Endodermal cell (in vitro differentiated cells): ENCODE measurements at regions not wholly inside any gene's neighbourhood (a gene's known extent, or its start where the extent isn't known, plus 50 kb on each side); places are given as distances from the start of the nearest gene placed in this dataset.

Source experiments
- DNase-seq: peaks from one replicate; pipeline ENCODE4 v3.0.0-alpha.2; 2017
- H3K27ac ChIP-seq: 2 replicates; pipeline ENCODE4 v1.5.1; 2013; ENCODE audit warnings: mild to moderate bottlenecking, low read depth, low read length, moderate library complexity
- H3K27me3 ChIP-seq: 2 replicates; pipeline ENCODE4 v1.6.1; 2013; ENCODE audit warnings: mild to moderate bottlenecking, low read length, moderate library complexity; ENCODE audit not compliant: insufficient read depth, control insufficient read depth, poor library complexity, severe bottlenecking
- H3K36me3 ChIP-seq: 2 replicates; pipeline ENCODE4 v1.7.0; 2013; ENCODE audit warnings: mild to moderate bottlenecking, low read length, moderate library complexity; ENCODE audit not compliant: control insufficient read depth, insufficient read depth
- H3K4me1 ChIP-seq: one replicate; pipeline ENCODE4 v1.7.0; 2013; ENCODE audit warnings: low read length; ENCODE audit not compliant: control insufficient read depth, insufficient read depth
- H3K4me3 ChIP-seq: 2 replicates; pipeline ENCODE4 v1.5.1; 2013; ENCODE audit warnings: mild to moderate bottlenecking, low read length, moderate library complexity
- H3K9ac ChIP-seq: 2 replicates; pipeline ENCODE4 v1.6.1; 2013; ENCODE audit warnings: mild to moderate bottlenecking, low read length, moderate library complexity; ENCODE audit not compliant: poor library complexity, severe bottlenecking; ENCODE audit errors: extremely low read depth
- H3K9me3 ChIP-seq: 2 replicates; pipeline ENCODE4 v1.6.1; 2013; ENCODE audit warnings: mild to moderate bottlenecking, low read length, moderate library complexity; ENCODE audit not compliant: control insufficient read depth
- H3K27ac Mint-ChIP-seq: 2 replicates; pipeline ENCODE4 v1.8.0; 2020; ENCODE audit warnings: mixed read lengths
- H3K27me3 Mint-ChIP-seq: 2 replicates; pipeline ENCODE4 v1.8.0; 2021; ENCODE audit warnings: mild to moderate bottlenecking, mixed read lengths; ENCODE audit not compliant: insufficient read depth
- H3K36me3 Mint-ChIP-seq: 2 replicates; pipeline ENCODE4 v1.8.0; 2020; ENCODE audit warnings: low read depth, mixed read lengths
- H3K4me1 Mint-ChIP-seq: 2 replicates; pipeline ENCODE4 v1.8.0; 2020; ENCODE audit warnings: mixed read lengths
- H3K4me3 Mint-ChIP-seq: 2 replicates; pipeline ENCODE4 v1.8.0; 2020; ENCODE audit warnings: mild to moderate bottlenecking, moderate library complexity, mixed read lengths
- H3K9me3 Mint-ChIP-seq: 2 replicates; pipeline ENCODE4 v1.8.0; 2020; ENCODE audit warnings: mild to moderate bottlenecking, mixed read lengths
- CTCF ChIP-seq: fragments of 200-600 bp; sonication (generic); conservative IDR thresholded peaks from 2 replicates; pipeline ENCODE4 v1.5.0; 2021; ENCODE audit warnings: antibody characterized with exemption, mild to moderate bottlenecking
- WGBS, 2 experiments: methylation state at CpG; one replicate each; pipeline versions ENCODE4 v1.1.5 to v1.1.7; 2013; ENCODE audit warnings: missing lambda C conversion rate in 2 of 2, mixed read lengths in 1 of 2; ENCODE audit not compliant: insufficient coverage in 1 of 2, insufficient read length in 1 of 2; 5-methylcytosine and 5-hydroxymethylcytosine counted together

- Histone ChIP-seq H3K36me3 (no peaks in the 10 kb centered on the region), H3K9me3 (no peaks in the 10 kb centered on the region), H3K4me1 (no peaks in the 10 kb centered on the region), H3K27me3 (no peaks in the 10 kb centered on the region), H3K27ac (no peak overlapping the region), H3K4me3 (no peak overlapping the region), H3K9ac (no peak overlapping the region)
- Mint-ChIP-seq H3K27ac (no peak overlapping the region), H3K4me1 (no peaks in the 10 kb centered on the region), H3K4me3 (no peak overlapping the region), H3K27me3 (no peaks in the 10 kb centered on the region), H3K9me3 (no peaks in the 10 kb centered on the region), H3K36me3 (no peaks in the 10 kb centered on the region)
- TF ChIP-seq CTCF = no peak
- no peak for DNase-seq
- WGBS, 2 experiments = 91 to 92% methylated on average over 1 to 2 of the region's 2 CpGs
These were observed 458.0 kb upstream of the NWD2 start for GRCh38 chr4:36786519-36786918.

GRCh38 chr4:36794716-36795115 is 449.8 kb upstream of the NWD2 start:
- no peak overlapping the region for H3K27ac Mint-ChIP-seq
- Histone ChIP-seq H3K4me1 (no peaks in the 10 kb centered on the region), H3K9me3 (peaks cover 5% of the 10 kb centered on the region), H3K27me3 (no peaks in the 10 kb centered on the region), H3K9ac (no peak overlapping the region), H3K4me3 (no peak overlapping the region), H3K36me3 (no peaks in the 10 kb centered on the region), H3K27ac (no peak overlapping the region)
- DNase-seq = no peak
- no peak for TF ChIP-seq CTCF
- H3K4me3 Mint-ChIP-seq = no peak overlapping the region
- 100% methylated on average over 1 of the region's 1 CpG; no CpG with 5 or more reads in 1 of the 2 experiments for WGBS, 2 experiments
- no peaks in the 10 kb centered on the region for H3K36me3 Mint-ChIP-seq
- peaks cover 2% of the 10 kb centered on the region for H3K4me1 Mint-ChIP-seq
- peaks cover 4% of the 10 kb centered on the region for H3K9me3 Mint-ChIP-seq
- H3K27me3 Mint-ChIP-seq = no peaks in the 10 kb centered on the region

DNA sequence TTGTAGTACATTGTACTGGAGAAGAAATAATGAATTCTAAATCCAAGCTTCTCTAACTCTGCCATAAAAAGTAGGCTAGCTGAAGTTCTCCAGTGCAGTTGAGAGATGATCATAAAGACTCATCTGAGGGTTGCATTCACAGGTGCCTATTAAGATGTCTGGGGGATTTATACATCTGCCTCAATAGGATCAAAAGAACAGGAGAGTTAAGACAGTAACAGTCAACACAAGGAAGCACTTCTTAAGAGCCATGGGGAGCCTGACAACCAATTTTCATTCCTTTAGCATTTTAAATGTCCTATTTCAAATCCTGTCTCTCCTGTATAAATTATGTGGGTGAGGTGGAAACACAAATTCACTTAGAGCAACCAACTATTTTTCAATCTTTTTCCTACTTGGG is 432.4 kb upstream of the NWD2 start:
- Histone ChIP-seq H3K4me1 (peaks cover 4% of the 10 kb centered on the region), H3K27ac (no peak overlapping the region), H3K27me3 (no peaks in the 10 kb centered on the region), H3K9me3 (peaks cover 19% of the 10 kb centered on the region), H3K9ac (no peak overlapping the region), H3K36me3 (no peaks in the 10 kb centered on the region), H3K4me3 (peak overlapping the region; percentile 7)
- H3K4me3 Mint-ChIP-seq = no peak overlapping the region
- no peaks in the 10 kb centered on the region for H3K36me3 Mint-ChIP-seq
- no peak for TF ChIP-seq CTCF
- H3K4me1 Mint-ChIP-seq = peaks cover 10% of the 10 kb centered on the region
- H3K27ac Mint-ChIP-seq = no peak overlapping the region
- H3K9me3 Mint-ChIP-seq = peaks cover 19% of the 10 kb centered on the region
- H3K27me3 Mint-ChIP-seq = no peaks in the 10 kb centered on the region
- DNase-seq = no peak
